ENCODE measurements at regions not wholly inside any gene's neighbourhood (a gene's known extent, or its start where the extent isn't known, plus 50 kb on each side); places are given as distances from the start of the nearest gene placed in this dataset.

GRCh38 chr17:13297183-13297582 lies 279.4 kb upstream of the ELAC2 start:
- peak; percentile 94 for DNase-seq

DNA sequence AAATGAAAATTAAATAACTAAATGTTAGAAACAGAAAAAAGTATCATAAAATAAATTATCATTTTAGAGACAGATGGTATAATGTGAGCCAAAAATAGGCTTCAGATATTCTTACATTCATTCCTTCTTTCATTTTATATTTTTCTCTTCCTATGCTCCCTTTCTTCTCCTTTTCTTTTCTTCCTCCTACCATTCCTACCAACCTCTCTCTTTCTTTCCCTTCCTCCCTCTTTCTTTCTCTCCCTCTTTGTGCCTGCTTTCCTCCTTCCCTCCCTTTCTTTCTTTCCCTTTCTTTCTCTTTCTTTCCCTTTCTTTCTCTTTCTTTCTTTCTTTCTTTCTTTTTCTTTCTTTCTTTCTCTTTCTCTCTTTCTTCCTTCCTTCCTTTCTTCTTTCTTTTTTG lies 275.6 kb upstream of the ELAC2 start:
- no peak for DNase-seq

DNA sequence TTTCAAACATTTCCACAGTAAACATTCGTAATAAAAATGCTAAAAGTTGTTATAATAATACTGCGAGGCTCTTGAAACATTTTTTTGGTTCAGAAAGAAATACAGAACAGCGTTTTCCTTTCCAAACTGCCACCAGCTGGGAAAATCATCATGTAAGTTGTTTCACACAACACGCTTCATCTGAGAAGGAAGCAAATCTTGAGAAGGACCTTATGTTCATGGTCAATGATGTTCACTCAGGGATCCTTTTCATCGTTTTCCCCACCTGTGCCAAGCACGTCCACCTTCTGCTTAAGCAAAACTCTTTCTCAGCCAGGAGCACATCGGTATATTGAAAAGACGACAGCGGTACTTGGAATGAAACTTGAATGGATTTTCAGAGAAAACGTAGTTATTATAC lies 274.5 kb upstream of the ELAC2 start:
- DNase-seq, result no peak

GRCh38 chr17:13288248-13288647 lies 270.4 kb upstream of the ELAC2 start:
- no peak for DNase-seq

- DNase-seq, result no peak
Observed at GRCh38 chr17:13287226-13287625, 269.4 kb upstream of the ELAC2 start.

GRCh38 chr17:13283606-13284005 lies 265.8 kb upstream of the ELAC2 start:
- DNase-seq, result no peak

GRCh38 chr17:13281626-13282025 lies 263.8 kb upstream of the ELAC2 start:
- DNase-seq, result no peak

DNA sequence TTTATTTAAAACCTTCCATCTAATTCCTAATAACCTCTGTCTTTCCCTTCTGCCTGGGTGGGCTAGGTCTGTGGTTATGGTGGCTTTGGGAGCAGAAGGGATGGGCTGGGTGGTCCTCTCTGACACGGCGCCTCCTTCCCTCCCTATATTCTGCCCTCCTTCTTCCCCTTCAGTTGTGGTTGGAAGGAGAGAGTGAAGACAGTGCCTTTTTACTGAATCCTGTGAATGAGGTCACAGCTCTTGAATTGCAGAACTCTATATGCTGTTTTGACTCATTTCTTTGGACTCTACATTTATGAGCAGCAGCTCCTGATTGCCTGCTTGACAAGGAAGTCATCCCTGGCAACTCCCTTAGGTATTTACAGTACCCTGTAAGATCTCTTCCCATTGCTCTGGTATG lies 256.0 kb upstream of the ELAC2 start:
- DNase-seq, result no peak

DNA sequence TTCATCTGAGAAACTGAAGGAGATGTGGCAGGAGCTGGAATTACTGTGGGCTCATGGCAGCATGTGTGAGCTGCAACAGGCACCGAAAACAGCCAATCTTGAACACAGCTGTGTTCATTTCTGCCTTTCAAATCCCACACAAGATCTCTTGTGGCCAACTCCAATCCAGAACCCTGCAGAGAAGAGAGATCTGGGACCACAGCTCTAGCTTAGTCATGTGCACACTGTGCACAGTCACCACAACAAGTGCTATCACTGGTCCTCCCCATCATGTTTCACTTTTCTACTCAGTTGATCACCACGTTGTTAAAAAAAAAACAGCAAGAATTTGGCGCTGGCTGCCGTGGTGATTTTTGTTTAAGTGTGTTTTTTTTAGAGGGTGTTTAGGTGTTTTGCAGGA lies 254.5 kb upstream of the ELAC2 start:
- DNase-seq, result no peak

DNA sequence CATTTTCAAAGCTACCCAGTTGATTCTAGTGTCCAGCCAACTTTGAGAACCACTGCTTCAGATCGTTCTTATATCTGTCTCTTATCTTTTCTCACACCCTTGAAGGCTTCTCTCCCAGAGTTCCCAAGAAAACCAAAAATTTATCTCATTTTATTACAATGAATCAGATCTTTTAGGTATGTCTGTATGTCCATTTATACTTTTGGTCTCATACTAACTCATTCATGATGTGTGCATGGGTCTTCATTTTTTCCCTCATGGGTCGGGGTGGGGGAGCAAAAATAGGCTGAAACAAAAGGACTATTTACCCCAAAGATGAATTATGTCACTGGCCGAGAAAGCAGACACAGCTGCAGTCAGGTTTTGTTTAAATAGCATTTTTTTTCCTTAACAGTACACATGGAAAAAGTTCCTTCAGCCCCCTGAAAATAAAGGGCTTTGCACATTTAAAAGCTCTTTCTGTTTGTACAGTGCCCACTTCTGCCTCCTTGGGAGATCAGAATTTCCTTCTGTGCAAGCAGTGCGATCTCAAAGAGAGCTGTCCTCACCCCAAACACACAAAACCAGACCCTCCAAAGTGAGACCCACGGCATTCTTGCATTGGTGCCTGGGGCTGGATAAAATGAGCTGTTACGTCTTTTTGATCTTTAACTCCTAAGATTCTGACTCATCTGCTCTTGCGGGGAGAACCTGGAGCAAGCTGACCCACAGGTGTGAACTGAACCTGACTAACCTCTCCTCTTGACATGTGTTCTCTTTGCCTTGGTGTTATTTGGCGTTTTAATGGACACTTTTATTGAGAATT lies 251.2 kb upstream of the ELAC2 start:
- DNase-seq, result no peak

DNA sequence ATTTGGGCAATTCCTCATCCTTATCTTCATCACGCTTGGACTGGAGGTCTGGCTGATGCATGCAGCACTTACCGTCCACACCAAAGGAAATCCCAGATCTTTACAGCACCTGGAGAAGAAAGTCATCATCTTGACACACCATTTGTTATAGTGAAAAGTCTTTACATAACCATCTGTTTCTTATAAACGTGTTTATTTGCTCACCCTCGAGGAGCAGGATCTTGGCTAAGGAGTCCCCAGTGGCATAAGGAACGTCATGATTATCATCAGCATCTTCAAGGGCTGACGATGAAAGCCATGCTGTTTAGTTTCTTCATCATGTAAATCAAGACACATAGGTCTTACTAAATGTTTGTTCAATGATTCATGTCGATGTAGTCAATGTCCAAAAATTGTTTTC lies 248.8 kb upstream of the ELAC2 start:
- DNase-seq, result no peak

DNA sequence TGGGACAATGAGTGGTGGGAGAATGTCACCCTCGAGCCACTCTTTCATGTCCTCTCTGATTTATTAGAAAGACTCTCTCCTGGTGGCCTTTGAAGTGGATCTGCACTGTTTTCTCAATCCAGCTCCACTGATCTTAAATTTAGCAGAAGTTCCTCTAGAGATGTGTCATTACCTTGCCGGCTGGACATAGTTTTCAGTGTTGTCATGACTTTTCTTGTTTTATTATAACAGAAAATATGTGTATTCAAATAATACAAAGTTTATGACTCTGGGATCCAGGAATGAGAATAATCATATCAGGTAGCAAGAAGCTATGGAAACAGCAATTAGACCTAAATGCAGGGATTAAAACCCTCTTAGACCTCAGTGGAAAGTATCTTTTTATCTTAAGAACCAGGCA lies 247.5 kb upstream of the ELAC2 start:
- DNase-seq, result no peak

DNA sequence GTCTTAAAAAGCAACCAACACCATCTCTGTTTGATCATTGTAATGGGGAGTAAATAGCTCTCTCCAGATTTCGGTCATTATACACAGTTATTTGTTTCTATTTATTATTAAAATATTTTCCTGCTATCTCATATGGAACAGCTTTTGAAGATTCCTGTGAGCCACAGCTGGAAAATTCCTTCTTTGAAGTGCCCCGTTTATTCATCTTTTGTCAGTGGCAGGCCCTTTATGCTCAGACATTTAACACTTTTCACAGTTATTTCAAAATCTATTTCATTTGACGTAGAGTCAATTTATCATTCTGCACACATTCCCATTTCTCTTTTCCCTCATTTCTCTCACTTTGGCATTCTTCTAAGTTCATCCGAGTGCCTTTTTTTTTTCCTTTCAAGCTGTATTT lies 245.9 kb upstream of the ELAC2 start:
- DNase-seq, result no peak

GRCh38 chr17:13256545-13256944 lies 238.7 kb upstream of the ELAC2 start:
- no peak for DNase-seq

GRCh38 chr17:13253733-13254410 lies 236.0 kb upstream of the ELAC2 start:
- no peak for DNase-seq

- no peak for DNase-seq
Observed at GRCh38 chr17:13244513-13244912, 226.7 kb upstream of the ELAC2 start.

DNA sequence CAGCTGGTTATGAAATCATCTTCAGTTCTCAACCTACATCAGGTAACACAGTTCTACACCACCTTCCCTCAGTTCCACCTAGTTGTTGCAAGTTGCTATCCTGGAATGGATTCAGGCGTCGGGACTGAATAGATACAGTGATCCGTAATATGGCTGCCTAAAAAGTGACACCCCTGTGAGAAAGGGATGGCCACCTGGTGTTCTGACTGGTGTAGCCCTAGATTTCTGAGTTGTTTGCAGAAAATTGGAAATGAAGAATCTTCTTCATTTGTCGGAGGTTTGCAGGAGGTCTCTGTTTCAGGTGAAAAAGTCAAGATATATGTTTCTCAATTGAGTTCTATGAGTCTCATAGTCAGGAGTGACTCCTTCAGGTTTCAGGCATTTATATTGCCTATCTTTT lies 225.8 kb upstream of the ELAC2 start:
- DNase-seq, result no peak

DNA sequence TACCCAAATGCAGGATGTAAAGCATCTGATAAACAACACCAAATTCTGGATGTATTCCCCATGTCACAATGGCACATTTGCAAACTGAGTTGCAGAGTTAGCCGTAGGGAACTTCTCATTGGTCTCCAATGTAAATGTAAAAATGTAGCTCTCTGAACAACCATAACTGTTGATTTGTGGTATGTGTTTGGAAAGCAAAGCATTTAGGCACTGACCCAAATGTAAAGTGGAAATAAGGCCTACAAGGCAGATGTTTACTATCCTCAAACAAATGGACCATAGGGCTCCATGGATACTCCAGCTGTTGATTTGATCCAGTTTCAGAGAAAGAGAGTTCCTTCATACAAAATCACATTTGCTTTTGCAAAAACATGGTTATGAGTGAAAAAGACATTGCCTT lies 223.0 kb upstream of the ELAC2 start:
- no peak for DNase-seq

DNA sequence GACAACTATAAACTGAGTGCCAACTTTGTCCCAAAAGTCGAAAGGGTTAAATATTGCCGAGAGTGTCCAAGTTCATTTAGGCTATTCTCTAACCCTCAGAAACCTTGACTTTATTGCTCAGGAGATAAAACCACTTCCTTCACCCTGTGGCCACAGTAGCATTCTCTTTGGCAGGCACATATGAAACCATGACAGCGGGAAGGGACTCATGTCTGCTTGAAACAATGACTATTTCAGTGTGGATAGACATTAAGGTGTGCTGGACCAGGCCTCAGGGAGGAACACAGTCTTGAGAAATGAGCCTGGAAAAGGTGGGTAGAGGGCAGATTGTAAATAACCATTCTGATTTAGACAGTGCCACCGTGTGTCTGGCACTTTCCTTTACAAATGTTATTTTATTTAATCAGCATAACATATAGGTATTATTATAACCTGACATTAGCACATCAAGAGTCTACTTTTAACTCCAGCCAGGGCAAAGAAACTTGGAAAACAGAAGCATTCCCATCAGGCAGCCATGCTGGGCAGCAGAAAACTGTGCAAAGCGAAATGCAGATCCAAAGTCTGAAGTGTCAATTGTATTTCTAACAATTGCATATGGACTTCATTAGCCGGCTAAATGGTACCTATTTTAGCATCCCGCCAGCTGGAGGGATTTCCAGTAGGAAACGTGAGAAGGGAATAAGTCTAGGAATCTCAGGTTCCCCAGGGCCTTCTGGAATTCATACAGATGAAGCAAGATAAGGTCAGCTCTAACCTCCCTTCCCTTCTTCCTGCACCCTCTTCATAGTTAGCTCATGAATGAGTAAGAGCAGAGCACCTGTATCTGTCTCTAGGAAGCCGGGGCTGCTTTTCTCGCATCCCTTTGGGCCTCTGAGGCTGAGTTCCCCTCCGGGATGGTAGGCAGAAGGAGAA lies 212.8 kb upstream of the ELAC2 start:
- no peak for DNase-seq

GRCh38 chr17:13228225-13228624 lies 210.4 kb upstream of the ELAC2 start:
- DNase-seq, result no peak

DNA sequence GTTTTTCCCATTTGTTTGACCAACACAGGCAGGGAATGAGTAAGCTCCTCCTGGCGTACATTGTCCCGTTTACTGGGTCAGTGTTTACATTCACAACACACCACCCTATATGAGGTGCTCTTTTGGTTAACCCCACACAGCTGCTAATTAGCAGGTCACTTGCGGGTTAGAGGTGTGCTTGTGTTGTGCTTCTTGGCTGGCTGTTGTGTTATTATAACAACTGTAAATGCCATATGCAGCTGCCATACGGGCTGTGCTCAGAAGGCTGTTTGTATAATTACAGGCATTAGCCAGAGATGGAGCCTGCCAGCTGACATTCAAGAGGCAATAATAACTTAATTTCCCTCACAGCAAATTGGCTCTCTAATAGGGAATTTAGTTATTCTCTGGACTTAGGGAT lies 205.1 kb upstream of the ELAC2 start:
- peak; percentile 97 for DNase-seq

GRCh38 chr17:13212860-13213259 lies 195.0 kb upstream of the ELAC2 start:
- DNase-seq, result peak; percentile 76

- no peak for DNase-seq
Observed at GRCh38 chr17:13209081-13209480, 191.3 kb upstream of the ELAC2 start.

Measured in NCI-H748 treated with DMSO at 0.1 percent for 48 hours (cell line).